Astrocyte of the spinal cord (primary cell): ENCODE measurements at regions not wholly inside any gene's neighbourhood (a gene's known extent, or its start where the extent isn't known, plus 50 kb on each side); places are given as distances from the start of the nearest gene placed in this dataset.

Experiments used
- DNase-seq: peaks from one replicate; pipeline ENCODE4 v3.0.0; 2011; ENCODE audit warnings: low read depth, low spot score
- H3K4me3 ChIP-seq: 2 replicates; pipeline ENCODE4 v1.5.1; 2011; ENCODE audit warnings: low read depth, mild to moderate bottlenecking, low read length, moderate library complexity
- in situ Hi-C: cut with HindIII; loops from 2 replicates; pipeline ENCODE4 v1.10.0; 2017; ENCODE audit warnings: low sequenced_read_pairs
- TF ChIP-seq, protein P1 (sequence below): IDR thresholded peaks from 2 replicates; pipeline ENCODE4 v1.5.1; 2012; ENCODE audit warnings: low read depth, mild to moderate bottlenecking, low read length, inconsistent platforms

- in situ Hi-C loops = no loop called here
- no peak for DNase-seq
- TF ChIP-seq, protein P1, sequence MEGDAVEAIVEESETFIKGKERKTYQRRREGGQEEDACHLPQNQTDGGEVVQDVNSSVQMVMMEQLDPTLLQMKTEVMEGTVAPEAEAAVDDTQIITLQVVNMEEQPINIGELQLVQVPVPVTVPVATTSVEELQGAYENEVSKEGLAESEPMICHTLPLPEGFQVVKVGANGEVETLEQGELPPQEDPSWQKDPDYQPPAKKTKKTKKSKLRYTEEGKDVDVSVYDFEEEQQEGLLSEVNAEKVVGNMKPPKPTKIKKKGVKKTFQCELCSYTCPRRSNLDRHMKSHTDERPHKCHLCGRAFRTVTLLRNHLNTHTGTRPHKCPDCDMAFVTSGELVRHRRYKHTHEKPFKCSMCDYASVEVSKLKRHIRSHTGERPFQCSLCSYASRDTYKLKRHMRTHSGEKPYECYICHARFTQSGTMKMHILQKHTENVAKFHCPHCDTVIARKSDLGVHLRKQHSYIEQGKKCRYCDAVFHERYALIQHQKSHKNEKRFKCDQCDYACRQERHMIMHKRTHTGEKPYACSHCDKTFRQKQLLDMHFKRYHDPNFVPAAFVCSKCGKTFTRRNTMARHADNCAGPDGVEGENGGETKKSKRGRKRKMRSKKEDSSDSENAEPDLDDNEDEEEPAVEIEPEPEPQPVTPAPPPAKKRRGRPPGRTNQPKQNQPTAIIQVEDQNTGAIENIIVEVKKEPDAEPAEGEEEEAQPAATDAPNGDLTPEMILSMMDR = no peak
- no peak overlapping the region for H3K4me3 ChIP-seq
These were observed 416.1 kb downstream of the QKI start for GRCh38 chr6:163830641-163831040.

DNA sequence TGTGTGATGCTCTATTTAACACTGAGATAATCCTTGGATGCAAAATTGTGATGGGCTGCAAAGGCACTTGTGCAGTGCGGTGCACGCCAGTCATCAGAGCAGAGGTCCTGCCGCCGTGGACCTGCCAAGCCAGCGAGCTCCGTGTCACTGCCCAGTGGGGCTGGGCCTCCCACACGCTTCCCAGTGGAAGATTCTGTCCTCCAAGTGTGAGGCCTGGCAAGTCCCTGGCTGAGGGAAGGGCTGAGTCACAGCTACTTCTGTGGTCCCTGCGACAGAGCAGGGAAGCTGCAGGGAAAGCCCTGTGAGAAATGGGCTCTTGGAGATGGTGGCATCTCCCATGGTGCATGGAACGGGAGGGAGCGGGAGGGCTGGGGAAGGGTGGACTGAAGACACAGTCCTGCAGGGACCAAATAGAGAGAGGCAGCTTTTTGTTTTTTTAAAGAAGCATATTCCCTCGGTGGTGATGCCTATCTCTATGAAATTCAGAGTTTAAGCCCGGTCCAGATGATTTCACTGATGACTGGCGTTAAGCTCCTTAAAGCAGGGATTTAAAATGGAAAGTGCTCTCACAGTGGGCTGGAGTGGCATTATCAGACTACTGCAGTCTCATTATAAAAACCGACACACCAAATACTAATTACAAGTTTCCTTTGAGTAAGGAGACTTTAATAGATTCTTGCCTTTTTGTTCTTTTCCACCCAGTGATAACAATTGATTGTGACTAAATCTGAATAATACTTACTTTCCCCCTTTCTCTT, 413.7 kb downstream of the QKI start:
- H3K4me3 ChIP-seq = no peak overlapping the region
- DNase-seq = no peak
- in situ Hi-C loops = no loop called here
- TF ChIP-seq, protein P1 = no peak

DNA sequence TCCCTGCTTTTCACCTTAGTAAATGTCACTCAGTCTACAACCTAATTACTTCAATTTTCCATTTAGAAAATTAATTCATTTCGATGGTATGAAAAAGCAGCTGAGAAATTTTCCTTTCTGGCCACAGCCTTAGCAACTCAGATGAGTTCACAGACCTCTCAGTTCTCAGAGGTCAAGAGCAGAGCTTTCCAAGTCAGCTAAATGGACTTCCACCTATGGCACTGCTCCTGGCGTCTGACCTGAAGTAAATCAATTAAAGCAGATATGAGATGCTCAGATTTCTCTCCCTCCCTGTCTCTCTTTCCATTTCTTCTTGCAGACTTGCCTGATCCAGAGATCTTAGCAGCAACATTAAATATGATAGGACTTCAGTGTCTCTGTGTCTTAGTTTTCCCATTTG, 412.6 kb downstream of the QKI start:
- no peak for DNase-seq
- no peak overlapping the region for H3K4me3 ChIP-seq
- in situ Hi-C loops = no loop called here
- TF ChIP-seq, protein P1 = no peak

DNA sequence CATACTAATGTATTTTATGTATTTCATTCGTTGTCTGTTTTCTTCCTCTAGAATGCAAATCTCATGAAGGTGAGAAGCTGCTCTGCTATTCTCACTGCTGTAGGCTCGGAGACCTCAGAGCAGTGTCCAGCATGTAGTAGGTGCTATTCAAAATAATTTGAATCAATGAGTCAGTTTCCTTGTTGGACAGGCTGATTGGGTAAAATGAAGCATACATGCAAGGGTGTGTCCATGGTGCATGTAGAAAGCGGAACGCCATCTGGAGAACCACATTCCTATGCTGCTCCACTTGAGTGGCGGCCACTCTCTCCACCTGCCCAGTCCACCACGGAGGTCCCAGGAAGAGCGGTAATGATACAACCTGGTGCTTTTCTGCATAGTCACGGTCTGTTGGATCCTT, 412.1 kb downstream of the QKI start:
- H3K4me3 ChIP-seq = no peak overlapping the region
- TF ChIP-seq, protein P1 = no peak
- DNase-seq = no peak
- in situ Hi-C loops = no loop called here

DNA sequence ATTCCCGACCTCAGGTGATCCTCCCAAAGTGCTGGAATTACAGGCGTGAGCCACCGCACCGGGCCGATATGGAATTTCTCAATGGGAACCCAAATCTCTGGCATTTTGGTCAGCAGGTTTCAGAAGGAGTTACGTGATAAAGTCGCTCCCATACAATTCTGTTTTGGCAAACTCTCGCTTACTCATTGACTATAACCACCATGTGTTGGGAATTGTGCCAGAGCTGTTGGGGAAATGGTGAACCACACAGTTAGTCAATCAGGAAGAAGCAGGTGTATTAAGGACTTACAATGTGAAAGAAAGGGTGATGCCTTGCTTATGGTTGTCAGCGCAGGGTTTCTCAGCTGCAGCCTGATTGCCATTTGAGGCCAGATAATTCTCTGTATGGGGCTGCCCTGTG, 410.5 kb downstream of the QKI start:
- no peak overlapping the region for H3K4me3 ChIP-seq
- TF ChIP-seq, protein P1 = no peak
- DNase-seq = peak; percentile 80
- in situ Hi-C loops = no loop called here

DNA sequence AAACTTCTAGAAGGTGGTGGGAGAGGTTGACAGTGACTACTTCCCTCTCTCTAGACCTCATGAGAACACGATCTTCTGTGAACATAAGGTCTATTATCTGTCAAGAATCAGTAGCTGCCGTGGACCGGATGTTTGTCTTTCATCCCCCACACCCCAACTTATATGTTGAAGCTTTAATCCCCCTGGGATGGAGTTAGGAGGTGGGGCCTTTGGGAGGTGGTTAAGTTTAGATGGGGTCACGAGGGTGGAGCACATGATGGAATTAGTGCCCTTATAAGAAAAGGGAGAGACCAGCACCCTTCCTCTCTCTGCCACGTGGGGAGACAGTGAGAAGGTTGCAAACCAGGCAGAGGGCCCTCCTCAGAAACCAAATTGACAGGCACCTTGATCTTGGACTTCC, 409.1 kb downstream of the QKI start:
- no peak overlapping the region for H3K4me3 ChIP-seq
- TF ChIP-seq, protein P1 = no peak
- no peak for DNase-seq
- in situ Hi-C loops = no loop called here
